ENCODE measurements at regions not wholly inside any gene's neighbourhood (a gene's known extent, or its start where the extent isn't known, plus 50 kb on each side); places are given as distances from the start of the nearest gene placed in this dataset.

DNA sequence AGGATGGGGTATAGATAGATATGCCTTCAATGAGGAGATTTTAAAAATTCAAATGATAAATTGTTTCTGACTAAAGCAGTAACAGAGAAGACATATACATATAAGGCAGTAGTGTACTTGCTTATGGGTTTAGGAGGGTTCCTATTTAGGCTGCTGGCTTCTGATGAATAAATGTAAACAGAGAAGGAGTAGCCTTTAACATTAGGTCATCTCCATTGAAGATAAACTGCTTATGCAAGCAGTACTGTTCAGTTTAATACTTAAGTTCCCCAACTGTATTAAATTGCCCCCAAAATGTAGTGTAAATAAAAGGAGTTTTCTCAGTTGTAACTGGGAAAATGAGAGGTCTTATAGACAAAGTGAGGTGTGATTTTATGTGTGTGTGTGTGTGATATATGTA is 217.7 kb upstream of the TMEFF2 start:
- DNase-seq (ENCODE audit: low read depth), result no peak
- TF ChIP-seq, protein P1, sequence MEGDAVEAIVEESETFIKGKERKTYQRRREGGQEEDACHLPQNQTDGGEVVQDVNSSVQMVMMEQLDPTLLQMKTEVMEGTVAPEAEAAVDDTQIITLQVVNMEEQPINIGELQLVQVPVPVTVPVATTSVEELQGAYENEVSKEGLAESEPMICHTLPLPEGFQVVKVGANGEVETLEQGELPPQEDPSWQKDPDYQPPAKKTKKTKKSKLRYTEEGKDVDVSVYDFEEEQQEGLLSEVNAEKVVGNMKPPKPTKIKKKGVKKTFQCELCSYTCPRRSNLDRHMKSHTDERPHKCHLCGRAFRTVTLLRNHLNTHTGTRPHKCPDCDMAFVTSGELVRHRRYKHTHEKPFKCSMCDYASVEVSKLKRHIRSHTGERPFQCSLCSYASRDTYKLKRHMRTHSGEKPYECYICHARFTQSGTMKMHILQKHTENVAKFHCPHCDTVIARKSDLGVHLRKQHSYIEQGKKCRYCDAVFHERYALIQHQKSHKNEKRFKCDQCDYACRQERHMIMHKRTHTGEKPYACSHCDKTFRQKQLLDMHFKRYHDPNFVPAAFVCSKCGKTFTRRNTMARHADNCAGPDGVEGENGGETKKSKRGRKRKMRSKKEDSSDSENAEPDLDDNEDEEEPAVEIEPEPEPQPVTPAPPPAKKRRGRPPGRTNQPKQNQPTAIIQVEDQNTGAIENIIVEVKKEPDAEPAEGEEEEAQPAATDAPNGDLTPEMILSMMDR (conservative IDR thresholded peaks at IDR 0.05; ENCODE audit: low read depth, low read length), result no peak

DNA sequence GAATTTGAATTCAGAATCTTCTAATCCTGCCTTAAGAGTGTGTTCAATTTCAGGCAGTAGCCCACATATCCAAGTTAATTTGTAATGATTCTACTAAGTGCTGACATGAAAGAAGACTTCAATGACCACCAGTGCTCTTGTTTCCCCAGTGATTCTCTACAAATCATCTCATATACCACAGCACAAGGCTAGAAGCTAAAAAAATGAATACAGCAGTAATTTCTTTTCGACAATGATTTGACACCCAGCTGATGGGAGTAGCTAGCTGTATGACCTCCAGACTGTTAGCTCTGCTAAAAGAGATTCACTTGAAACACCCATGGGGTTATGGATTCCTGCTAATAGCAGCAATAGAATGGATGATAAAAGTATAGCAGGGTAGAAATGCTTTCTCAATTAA is 217.0 kb upstream of the TMEFF2 start:
- no peak for DNase-seq (ENCODE audit: low read depth)
- TF ChIP-seq, protein P1 (conservative IDR thresholded peaks at IDR 0.05; ENCODE audit: low read depth, low read length), result no peak
- H3K4me3 ChIP-seq (ENCODE audit: low read depth, low read length), result no peak overlapping the region

More for the DNA sequence above, 217.7 kb upstream of the TMEFF2 start:
- H3K4me3 ChIP-seq (ENCODE audit: low read depth, low read length), result no peak overlapping the region

DNA sequence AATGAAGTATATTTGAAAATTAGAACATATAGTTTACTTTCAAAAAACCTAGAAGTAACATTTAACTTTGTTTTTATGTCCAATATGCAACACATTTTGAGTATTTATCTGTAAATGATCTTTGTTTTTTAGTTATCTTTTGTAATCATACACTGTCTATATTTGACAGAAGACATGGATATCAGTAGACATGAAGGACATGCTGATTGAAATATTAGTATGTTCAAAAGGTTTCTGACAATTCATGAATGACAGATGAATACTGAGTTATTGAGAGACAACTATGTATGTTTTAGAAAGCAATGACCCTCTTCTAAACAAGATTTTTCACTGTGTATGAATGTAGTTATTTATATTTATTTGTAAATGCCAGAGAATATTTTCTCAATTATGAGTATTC is 215.6 kb upstream of the TMEFF2 start:
- no peak overlapping the region for H3K4me3 ChIP-seq (ENCODE audit: low read depth, low read length)
- no peak for DNase-seq (ENCODE audit: low read depth)
- TF ChIP-seq, protein P1 (conservative IDR thresholded peaks at IDR 0.05; ENCODE audit: low read depth, low read length), result no peak

DNA sequence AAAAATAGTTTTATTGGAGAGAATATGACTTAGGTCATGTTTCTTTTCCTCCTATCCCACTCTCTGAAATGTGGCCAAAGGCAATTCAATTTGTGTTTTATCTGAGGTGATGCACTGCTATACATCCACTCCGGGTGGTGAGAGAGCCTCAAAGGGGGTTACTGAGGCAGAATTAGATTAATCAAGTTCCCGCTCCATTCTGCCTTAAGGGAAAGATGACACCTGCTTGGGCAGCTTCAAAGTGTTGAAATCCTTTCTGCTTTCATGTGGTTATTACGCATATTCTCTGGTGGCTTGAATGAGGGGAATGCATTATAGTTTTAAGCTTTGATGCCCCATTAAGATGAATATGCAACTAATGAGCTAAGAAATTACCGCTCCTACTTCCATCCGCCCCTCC is 213.0 kb upstream of the TMEFF2 start:
- no peak for DNase-seq (ENCODE audit: low read depth)
- TF ChIP-seq, protein P1 (conservative IDR thresholded peaks at IDR 0.05; ENCODE audit: low read depth, low read length), result no peak
- H3K4me3 ChIP-seq (ENCODE audit: low read depth, low read length), result no peak overlapping the region

DNA sequence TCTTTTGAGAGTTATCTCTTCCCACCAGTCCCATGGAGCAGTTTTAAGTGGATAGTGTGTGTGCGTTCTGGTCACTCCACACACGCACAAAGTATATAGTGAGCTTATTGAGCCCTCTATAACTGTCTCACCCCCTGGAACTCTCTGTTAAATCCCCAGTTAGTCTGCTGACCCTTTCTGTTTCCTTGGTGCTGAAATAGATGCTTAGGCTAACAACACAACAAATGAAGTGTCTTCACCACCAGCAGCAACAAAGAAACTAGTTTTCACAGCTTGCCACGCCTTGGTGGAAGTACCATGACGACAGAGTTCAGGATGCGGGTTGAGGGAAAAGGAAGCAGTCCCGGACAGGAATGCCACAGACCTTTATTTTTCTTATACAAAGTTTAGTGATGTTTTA is 203.5 kb upstream of the TMEFF2 start:
- TF ChIP-seq, protein P1 (conservative IDR thresholded peaks at IDR 0.05; ENCODE audit: low read depth, low read length), result no peak
- H3K4me3 ChIP-seq (ENCODE audit: low read depth, low read length), result no peak overlapping the region
- DNase-seq (ENCODE audit: low read depth), result no peak

DNA sequence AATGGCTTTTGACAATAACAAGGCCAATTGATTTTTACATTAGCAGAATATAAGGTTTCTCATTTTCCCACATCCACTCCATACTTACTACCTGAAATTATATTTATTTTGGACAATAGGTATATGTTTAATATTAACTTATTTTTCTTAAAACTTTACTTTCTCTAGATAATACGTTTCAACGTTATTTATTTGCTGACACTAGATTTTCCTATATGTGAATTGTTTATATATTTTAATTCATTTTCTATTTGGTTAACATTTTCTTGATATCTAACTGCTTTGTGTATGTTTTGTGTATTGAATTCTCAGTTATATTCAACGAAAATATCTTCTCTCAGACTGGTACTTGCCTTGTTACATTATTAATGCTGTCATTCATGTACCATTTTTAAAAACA is 199.9 kb upstream of the TMEFF2 start:
- TF ChIP-seq, protein P1 (conservative IDR thresholded peaks at IDR 0.05; ENCODE audit: low read depth, low read length), result no peak
- DNase-seq (ENCODE audit: low read depth), result no peak
- H3K4me3 ChIP-seq (ENCODE audit: low read depth, low read length), result no peak overlapping the region

DNA sequence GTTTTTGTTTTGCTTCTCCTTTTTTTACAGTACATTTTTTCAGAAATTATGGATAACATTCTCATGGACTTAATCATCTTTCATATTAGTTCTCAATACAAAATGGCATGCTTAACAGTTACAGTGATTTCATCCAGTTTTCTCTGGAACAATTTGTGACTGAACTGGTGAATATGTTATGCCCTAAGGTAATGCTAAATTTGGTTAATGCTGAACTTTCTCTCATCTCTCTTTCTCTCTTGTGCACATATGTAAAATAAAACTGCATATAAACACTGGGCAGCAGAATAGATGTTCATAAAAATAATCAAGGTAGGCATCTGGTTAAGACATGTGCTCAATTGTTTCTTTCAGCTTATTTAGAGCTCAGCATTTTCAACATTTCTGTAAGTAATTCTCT is 196.3 kb upstream of the TMEFF2 start:
- TF ChIP-seq, protein P1 (conservative IDR thresholded peaks at IDR 0.05; ENCODE audit: low read depth, low read length), result no peak
- no peak for DNase-seq (ENCODE audit: low read depth)
- no peak overlapping the region for H3K4me3 ChIP-seq (ENCODE audit: low read depth, low read length)

Measured in choroid plexus epithelial cell (primary cell).